GM18505 (cell line): ENCODE measurements at regions not wholly inside any gene's neighbourhood (a gene's known extent, or its start where the extent isn't known, plus 50 kb on each side); places are given as distances from the start of the nearest gene placed in this dataset.
"Not testable (repeated sequence)": the region's sequence is repeated elsewhere in the genome, so short reads cannot be mapped to it uniquely, and the experiment has no call there.

ENCODE experiments used
- ATAC-seq: cut with Tn5 transposase; IDR thresholded peaks from one replicate; pipeline ENCODE4 v1.9.1; 2021; ENCODE audit not compliant: unreplicated experiment
- POLR2A ChIP-seq: IDR thresholded peaks from 4 replicates; pipeline ENCODE4 v1.6.1; 2011; ENCODE audit warnings: borderline replicate concordance; ENCODE audit not compliant: insufficient read depth, insufficient read length; ENCODE audit errors: extremely low read depth

- TF ChIP-seq POLR2A: no peak
- no peak for ATAC-seq
Measured at GRCh38 chr1:59214248-59215208, 82.4 kb upstream of the FGGY start.

GRCh38 chr1:59215766-59216291, 81.1 kb upstream of the FGGY start:
- ATAC-seq: no peak
- no peak for TF ChIP-seq POLR2A

GRCh38 chr1:59217439-59217838, 79.5 kb upstream of the FGGY start:
- not testable (repeated sequence) for ATAC-seq

- no peak for ATAC-seq
- TF ChIP-seq POLR2A: no peak
Measured at GRCh38 chr1:59218521-59219236, 78.2 kb upstream of the FGGY start.

- TF ChIP-seq POLR2A: no peak
- no peak for ATAC-seq
Measured at GRCh38 chr1:59219916-59220315, 77.0 kb upstream of the FGGY start.

- no peak for TF ChIP-seq POLR2A
- no peak for ATAC-seq
Measured at GRCh38 chr1:59220356-59220755, 76.5 kb upstream of the FGGY start.

- no peak for TF ChIP-seq POLR2A
- ATAC-seq: no peak
Measured at GRCh38 chr1:59223198-59223597, 73.7 kb upstream of the FGGY start.

GRCh38 chr1:59223989-59224634, 72.8 kb upstream of the FGGY start:
- no peak for ATAC-seq
- no peak for TF ChIP-seq POLR2A

- TF ChIP-seq POLR2A: no peak
- no peak for ATAC-seq
Measured at GRCh38 chr1:59225594-59226316, 71.1 kb upstream of the FGGY start.

GRCh38 chr1:59229138-59229537, 67.8 kb upstream of the FGGY start:
- no peak for TF ChIP-seq POLR2A

GRCh38 chr1:59230622-59231021, 66.3 kb upstream of the FGGY start:
- no peak for ATAC-seq
- TF ChIP-seq POLR2A: no peak

More at GRCh38 chr1:59229138-59229537, 67.8 kb upstream of the FGGY start:
- no peak for ATAC-seq

GRCh38 chr1:59232216-59232615, 64.7 kb upstream of the FGGY start:
- no peak for TF ChIP-seq POLR2A
- ATAC-seq: no peak

- TF ChIP-seq POLR2A: no peak
- no peak for ATAC-seq
Measured at GRCh38 chr1:59233444-59233843, 63.5 kb upstream of the FGGY start.

GRCh38 chr1:59236721-59237545, 60.0 kb upstream of the FGGY start:
- no peak for TF ChIP-seq POLR2A
- no peak for ATAC-seq
